HG02970 (cell line): ENCODE measurements at regions not wholly inside any gene's neighbourhood (a gene's known extent, or its start where the extent isn't known, plus 50 kb on each side); places are given as distances from the start of the nearest gene placed in this dataset.
"Not testable (repeated sequence)": the region's sequence is repeated elsewhere in the genome, so short reads cannot be mapped to it uniquely, and the experiment has no call there.

ENCODE experiments used
- ATAC-seq: cut with Tn5 transposase; IDR thresholded peaks from one replicate; pipeline ENCODE4 v1.9.1; 2021; ENCODE audit warnings: mild to moderate bottlenecking, moderate library complexity, moderate number of reproducible peaks; ENCODE audit not compliant: unreplicated experiment, low FRiP score

DNA sequence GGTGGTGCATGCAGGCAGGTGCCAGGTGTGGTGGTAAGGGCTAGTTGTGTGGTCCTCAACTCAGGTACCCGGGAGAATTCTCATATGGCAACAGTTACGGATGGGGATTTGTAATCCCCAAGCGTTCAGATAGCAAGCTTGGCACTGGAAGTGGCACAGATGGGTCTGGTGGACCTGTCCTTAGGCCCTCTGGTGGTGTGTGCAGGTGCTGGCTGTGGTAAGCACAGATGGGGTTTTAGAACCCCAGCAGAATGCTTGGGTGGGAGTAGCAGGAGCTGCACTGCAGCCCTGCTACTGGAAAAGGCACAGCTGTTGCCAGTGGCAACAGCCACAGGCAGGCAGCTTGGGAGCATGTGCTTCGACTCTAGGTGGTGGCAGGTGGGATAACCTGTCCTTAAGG, 948.2 kb upstream of the FAM98A start:
- no peak for ATAC-seq

DNA sequence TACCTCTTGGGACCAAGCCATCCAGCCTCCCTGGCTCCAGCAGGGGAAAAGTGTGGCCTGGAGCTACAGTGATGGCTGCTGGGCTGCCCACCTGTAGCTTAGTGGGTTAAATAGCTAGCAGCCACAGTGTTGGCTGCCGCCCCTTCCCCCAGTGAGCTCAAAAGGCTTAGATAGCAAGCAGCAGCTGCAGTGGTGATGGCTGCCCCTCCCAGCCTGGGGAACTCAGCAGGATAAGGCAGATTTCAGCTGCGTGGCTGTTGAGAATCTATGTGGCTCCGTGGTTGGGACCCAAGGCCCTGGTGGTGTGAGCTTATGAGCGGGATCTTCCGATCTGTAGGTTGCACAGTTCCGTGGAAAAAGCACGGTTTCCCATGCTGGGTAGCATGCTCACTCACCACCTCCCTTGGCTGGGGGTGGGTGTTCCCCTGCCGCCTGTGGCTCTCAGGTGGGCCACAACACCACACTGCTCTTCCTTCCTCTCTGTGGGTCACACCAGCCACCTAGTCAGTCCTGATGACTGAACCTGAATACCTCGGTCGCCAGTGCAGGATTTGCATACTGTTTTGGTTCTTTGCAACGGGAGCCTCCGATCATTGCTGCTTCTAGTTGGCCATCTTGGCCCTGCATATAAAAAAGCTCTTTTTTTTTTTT, 946.5 kb upstream of the FAM98A start:
- ATAC-seq = no peak

DNA sequence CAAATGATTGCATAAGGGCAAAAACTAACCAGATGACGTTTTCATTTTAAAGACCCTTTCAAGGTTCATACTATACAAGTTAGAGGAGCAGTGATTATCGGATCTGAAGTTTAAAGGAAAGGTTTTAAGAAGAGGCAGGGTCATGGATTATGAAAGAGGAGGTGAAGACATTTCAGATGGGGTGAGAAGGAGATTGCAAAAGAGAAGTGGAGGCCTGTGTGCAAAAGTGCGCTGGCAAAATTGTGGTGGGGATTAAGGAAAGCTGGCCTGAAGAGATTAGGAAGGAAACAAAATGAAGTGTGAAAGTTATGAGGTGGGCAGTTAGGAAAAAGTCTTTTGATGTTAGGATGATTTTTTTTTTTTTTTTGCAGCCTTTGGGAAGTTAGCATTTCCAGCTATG, 935.7 kb upstream of the FAM98A start:
- ATAC-seq = no peak

DNA sequence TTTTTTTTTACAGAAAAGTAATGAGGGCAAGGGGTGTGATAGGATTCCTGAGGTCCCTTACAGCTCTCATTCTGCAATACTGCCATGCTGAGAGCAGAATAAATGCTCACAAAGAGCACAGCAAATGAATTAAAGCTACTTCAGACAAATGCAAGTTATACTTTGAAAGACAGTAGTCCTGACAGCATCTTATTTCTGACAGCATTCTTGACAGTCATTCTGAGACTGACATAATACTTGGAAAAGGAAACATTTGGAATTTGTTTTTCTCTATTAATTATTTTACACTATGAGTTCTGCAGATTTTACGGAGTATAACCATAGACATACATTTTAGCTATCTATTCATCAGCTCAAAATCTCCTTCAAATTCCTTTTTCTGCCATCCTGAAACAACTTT, 935.2 kb upstream of the FAM98A start:
- ATAC-seq = no peak

DNA sequence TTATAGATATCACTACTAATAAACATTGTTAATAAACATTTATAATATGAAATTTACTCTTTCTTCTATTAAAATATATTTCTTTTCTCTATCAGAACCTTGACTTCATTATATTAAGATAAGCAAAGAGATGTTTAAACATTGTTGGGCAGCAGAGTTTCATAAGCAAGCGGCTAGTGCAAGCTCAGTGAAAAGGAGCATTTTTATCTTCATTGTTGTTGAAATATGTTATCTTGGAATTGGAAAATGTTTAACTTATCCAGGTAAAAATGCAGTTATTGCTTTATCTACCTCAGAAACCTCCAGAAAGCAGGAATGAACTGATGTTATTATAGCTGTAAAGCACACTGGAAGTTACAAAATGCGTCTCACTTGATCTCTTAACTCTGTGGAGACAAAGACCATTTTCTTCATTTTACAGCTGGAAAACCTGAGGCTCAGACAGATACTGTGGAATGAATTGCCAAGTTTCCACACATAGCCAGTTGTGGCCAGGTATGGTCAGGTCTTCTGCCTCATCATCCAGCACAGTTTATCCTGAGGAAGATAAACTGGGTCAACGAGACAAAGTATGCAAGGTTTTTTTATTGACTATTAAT, 934.6 kb upstream of the FAM98A start:
- no peak for ATAC-seq

DNA sequence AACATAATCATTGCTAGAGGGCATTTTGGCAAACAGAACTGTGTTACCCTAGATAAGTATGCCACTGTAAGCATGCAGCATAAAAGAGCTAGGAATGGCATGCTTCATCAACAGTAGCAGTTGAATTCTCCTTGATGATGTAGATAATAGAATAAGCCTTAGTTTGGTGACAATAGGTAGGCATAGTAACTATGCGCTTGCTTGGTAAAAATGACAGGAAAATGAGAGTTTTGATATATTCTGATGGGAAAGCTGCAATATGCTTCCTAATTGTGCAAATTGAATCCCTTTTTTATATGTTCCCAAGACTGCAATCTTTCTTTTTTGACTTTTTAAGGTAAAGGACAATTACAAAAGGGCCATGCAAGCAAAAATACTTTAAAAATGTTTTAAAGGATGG, 930.9 kb upstream of the FAM98A start:
- no peak for ATAC-seq

DNA sequence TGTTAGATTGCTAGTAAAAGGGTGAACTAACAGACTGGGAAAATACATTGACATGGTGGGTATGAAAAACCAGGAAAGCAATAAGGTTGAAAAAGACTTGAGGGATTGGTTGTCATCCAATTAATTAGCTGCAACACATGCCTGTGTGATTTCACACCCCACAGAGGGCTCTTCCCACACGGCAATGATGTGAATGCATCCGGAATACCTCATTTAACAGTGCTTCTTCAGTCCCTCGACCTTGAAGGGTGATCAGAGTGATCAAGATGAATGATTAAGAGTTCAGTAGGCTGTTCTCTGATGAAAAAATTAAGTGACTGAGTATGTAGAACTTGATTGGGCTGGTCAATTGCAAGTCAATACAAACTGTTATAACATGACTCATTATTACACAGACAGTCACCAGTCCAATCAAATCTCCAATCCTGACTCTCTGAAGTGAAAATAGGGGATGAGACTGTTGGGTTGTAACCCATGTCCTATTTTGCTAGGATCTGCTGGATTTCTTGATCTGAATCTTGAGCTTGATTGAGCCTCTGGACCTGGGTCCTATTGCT, 924.9 kb upstream of the FAM98A start:
- ATAC-seq = no peak

DNA sequence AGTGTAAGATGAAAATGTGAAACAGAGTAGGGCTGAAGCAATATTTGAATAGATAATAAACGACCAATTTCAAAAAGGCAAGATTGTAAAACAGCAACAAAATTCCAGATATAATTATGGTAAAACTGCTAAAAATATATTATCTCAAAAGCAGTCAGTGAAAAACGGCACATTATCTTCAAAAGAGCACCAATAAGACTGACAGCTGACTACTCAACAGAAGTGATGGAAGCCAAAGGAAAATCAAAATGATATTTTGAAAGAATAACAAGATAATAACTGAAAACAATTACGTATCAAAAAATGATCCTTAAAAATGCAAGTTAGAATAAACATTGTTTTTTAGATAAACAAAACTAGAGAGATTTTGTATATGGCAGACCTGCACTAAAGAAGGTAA, 920.6 kb upstream of the FAM98A start:
- no peak for ATAC-seq

DNA sequence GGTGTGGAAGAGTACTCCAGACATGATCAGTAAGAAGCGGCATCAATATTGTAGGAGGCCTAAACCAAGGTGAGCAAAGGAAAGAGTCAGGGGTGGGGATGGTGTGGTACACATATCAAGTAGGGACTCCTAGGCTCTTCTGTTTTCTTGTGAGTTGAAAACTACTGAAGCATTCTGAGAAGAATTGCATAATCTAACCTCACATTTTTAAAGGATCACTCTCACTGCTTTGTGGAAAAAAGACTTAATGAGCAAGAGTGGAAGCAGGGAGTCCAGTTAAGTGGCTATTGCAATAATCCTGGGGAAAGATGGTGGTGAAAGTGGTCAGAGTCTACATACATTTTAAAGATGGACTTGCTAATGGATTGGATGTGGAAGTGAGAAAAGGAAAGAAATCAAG, 899.5 kb upstream of the FAM98A start:
- no peak for ATAC-seq

DNA sequence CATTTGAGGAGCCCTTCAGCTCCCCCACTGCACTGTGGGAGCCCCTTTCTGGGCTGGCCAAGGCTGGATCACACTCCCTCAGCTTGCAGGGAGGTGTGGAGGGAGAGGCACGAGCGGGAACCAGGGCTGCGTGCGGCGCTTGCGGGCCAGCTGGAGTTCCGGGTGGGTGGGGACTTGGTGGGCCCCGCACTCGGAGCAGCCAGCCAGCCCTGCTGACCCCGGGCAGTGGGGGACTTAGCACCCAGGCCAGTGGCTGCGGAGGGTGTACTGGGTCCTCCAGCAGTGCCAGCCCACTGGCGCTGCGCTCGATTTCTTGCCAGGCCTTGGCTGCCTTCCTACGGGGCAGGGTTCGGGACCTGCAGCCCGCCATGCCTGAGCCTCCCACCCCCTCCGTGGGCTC, 895.1 kb upstream of the FAM98A start:
- ATAC-seq = not testable (repeated sequence)

DNA sequence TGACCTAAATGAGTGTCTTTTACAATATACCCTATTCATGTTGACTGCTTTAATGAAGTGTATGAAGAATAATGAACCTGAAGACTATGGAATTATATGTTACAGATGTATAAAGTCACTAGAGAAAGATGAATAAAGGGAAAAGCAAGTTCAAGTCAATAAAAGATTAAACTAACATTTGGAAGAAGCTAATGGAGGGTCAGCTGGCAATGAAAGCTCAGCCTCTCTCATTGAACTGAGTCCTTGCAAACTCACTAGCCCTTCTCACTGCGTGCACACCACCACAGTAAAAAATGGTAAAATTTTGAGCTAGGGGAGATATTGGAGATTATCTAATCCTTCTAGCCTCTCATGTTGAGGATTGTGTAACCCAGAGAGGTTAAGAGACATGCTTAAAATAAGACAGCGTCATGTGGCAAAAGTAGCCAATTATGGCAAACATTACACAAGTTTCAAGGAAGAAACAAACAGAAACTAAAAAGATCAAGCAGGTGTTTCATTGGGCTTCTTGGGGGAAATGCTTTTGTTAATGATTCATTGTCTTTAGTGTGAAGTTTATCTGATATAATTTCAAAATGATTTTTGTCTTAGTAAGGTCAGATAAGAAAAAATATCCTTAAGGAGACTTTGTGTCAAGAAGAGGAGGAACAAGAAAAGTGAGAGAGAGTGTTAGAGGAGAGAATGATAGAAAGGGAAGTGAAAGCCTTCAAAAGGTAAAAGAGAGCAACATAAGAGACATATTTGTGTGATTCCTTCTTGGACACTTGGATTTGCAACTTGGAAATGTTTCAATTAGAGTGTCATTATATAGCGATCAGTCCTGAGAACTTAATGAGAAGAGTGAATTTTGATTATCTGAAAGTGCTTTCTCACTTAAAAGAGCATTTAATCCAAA, 893.7 kb upstream of the FAM98A start:
- ATAC-seq = no peak

DNA sequence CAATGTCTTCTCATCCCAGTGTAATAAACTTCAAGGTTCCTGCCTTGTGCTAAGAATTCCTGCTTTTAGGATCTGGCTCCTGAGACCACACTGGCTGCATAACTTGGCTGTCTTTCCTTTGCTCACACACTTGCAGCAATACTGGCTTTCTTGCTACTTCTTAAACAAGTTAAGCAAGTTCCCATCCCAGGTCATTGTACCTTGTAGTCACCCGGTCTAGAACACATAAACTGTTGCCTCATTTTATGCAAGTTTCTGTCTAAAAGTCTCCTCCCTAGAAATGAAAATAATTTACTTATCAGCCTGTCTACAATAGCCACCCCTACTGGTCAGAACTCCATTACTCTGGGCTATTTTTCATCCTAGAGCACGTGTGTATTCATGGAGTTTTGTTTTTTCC, 887.9 kb upstream of the FAM98A start:
- no peak for ATAC-seq

DNA sequence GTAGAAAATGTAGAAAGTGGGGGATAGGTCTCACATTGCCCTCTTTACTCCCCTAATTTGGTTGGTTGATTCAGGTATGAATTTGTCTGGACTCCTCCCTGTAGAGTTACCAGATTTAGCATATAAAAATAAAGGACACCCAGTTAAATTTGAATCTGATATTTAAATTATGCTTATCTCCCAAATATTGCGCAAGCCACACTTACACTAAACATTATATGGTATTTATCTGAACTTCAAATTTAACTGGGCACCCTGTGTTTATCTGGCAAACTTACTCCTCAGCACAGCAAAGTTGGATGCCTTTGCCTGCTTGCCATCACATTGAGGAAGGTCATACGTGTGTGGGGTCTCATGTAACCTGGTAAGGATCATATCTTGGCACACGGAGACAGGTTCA, 882.4 kb upstream of the FAM98A start:
- ATAC-seq = no peak

DNA sequence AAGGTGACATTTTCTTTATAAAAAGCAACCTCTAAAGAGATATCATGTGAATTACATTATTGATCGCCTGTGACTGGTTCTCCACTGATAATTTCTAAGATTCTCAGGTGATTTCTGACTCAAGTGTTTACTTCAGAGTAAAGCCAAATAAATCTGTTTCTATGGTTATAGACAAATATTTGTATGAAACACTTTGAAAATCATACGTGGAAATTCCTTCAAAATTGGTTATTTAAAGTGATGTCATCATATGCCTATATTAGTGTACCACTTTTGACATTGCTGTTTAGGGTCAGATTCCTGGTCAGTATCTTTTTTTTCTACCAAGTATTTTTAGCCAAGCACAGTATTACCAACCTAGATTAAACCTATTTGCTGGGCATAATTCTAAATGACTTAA, 881.3 kb upstream of the FAM98A start:
- no peak for ATAC-seq

DNA sequence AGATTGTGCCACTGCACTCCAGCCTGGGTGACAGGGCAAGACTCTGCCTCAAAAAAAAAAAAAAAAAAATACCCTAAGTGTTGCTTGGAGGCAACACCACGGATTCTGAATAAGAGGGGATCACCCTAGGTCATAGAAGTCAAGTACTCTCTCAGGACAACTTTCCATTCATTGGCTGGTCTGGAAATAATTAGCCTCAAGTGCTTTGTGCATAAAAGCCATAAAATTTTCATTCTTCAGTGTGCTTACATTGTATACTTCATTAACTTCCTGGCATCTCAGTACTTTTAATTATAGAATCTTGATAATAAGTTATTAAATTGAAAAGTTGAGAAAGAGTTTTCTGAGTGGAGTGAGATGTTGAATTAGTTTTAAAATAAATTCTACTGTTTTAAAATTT, 876.1 kb upstream of the FAM98A start:
- no peak for ATAC-seq

DNA sequence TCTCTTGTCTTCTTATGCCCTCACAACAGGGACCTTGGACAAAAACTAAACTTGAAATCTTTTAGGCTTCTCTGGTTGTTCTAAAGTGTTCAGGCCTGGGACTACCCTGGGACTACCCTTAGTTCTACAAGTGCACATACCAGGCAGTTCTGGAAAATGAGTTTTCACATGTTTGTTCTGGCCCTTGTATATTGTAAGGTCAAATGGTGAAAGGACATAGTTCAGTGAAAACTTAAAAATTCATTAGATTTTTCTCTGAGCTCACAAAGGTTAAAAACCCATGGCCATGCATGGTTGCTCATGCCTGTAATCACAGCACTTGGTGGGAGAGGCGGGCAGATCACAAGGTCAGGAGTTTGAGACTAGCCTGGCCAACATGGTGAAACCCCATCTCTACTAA, 875.5 kb upstream of the FAM98A start:
- ATAC-seq = no peak

DNA sequence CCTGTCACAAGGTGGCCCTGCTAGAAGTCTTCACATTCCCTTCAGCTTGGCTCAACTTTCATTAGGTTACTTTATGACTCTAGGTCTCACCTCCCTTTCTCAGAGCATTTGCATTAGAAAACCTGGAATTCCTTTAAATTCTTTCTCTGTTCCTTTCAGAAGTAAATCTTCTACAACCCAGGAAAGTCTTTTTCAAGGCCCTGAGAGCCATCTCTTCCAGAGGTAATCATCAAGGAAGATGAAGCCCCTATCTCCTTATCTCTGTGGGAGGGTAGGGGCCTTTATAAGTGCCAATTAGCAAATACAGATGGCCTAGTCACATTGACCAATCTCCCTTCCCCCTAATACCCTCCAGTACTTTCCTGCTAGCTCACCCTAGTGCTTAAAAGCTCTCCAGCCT, 848.0 kb upstream of the FAM98A start:
- ATAC-seq = no peak

DNA sequence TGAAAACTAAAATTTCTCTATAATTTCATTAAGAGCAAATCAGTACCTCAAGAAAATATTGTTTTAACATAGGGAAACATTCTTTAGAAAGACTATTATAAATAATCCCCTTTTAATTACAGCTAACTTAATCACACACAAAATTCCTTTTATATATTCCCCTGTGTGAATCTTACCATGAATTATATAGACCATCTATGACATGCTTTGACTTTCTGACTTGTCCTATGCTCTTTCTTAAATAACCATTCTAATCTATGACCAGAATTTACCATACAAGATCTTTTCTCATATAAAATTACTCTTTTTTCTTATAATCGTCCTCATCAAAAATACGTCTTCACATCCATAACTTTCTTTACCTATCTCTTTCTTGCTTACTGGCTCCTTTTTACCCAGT, 824.2 kb upstream of the FAM98A start:
- ATAC-seq = no peak

DNA sequence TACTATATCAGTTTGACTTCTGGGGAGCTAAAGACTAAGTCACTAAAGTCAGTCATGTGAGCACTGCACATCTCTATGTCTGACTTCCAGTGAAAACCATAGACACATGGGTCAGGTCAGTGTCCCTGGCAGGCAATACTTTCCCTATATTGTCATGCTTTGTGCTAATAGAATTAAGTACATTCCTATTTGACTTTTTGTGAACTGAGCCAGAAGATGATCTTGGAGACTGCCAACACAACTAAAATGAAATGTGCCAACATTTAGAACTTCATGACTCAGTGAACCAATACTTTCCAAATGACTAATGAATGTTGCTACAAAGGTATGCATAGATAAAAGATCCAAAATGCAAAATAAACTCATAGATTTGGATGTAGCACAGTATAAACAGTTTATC, 820.8 kb upstream of the FAM98A start:
- no peak for ATAC-seq

DNA sequence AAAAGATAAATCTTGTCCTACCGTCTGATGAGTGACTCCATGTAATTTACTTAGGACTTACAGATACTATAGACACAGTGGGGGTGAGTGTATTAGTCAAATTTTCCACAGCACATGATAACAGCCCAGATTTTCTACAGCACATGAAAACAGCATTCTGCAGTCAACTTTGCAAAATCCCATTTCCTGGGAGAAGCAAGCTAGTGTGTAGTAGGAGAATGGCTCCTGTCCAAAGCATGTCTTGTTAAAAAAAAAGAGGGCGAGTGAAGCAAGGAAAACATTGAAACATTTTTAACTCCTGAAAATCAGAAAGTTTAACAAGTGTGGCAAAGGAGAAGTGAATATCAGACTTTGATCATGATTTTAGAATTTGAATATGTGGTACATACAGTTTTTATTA, 817.8 kb upstream of the FAM98A start:
- no peak for ATAC-seq

DNA sequence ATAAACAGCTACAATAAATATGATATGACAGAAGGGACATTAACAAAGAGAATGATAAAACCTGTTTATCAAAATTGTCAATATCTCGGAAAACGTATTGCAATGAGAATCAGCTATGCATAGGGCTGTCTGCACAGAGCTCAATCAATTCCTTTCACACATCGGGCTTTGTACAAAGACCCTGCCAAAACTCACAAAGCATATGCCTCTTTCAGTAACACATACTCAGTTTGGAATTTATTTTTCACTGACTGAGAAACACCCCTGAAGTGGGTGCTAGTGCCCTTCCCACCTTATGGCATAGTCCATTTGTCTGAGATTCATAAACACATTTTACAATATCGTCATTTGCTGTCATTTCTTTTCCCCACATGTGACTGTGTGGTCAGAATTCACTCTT, 815.8 kb upstream of the FAM98A start:
- no peak for ATAC-seq
